Lower leg skin (tissue), 3 donors: ENCODE measurements at regions not wholly inside any gene's neighbourhood (a gene's known extent, or its start where the extent isn't known, plus 50 kb on each side); places are given as distances from the start of the nearest gene placed in this dataset.

ENCODE experiments used
- CTCF ChIP-seq, 3 donors: fragments of 450-650 bp; IDR thresholded peaks; one replicate each; pipeline ENCODE4 v1.5.1; 2016; ENCODE audit warnings: antibody characterized with exemption in 3 of 3, mild to moderate bottlenecking in 3 of 3, moderate library complexity in 2 of 3
- POLR2A ChIP-seq, 2 donors: fragments of 450-650 bp; IDR thresholded peaks; one replicate each; pipeline ENCODE4 v1.6.1; 2016 to 2017; ENCODE audit warnings: antibody characterized with exemption in 2 of 2, mild to moderate bottlenecking in 1 of 2, moderate library complexity in 1 of 2

GRCh38 chr3:181521831-181522230, 189.9 kb upstream of the SOX2 start:
- TF ChIP-seq CTCF (IDR thresholded peaks at IDR 0.05): no peak
- no peak for TF ChIP-seq POLR2A (IDR thresholded peaks at IDR 0.05)
